HepG2 (cell line): ENCODE measurements at regions not wholly inside any gene's neighbourhood (a gene's known extent, or its start where the extent isn't known, plus 50 kb on each side); places are given as distances from the start of the nearest gene placed in this dataset.

Source experiments
- ATAC-seq: fragments of 200-7000 bp; cut with Tn5 transposase; 3 replicates; pipeline ENCODE4 v1.9.1; 2020; ENCODE audit warnings: mild to moderate bottlenecking, moderate library complexity
- BruUV-seq: library from RNA; stranded (reverse); fragments of 400-500 nt; replicated peaks from 2 replicates; lab custom pipeline; 2021; lab: Mats Ljungman, UMichigan
- CTCF ChIA-PET: fragments of 300-600 bp; formaldehyde crosslinking; extraction: SDS; loops from one replicate; lab custom pipeline; 2021; ENCODE audit warnings: low total read pairs, inconsistent platforms, low intra/inter-chr PET ratio; lab: Yijun Ruan, JAX
- POLR2A ChIA-PET: fragments of 350-600 bp; sonication (Branson Sonifier 250); formaldehyde crosslinking; loops from one replicate; lab custom pipeline; 2020; ENCODE audit warnings: antibody characterized with exemption, inconsistent platforms; lab: Yijun Ruan, JAX
- DNase-seq: peaks from one replicate; pipeline ENCODE4 v3.0.0-alpha.2; 2015; ENCODE audit warnings: low spot score
- FAIRE-seq: peaks from 3 replicates; lab custom pipeline; 2011; peaks lifted over from hg19 to GRCh38; lab: Jason Lieb, UNC
- H2AFZ ChIP-seq: one replicate; pipeline ENCODE4 v1.6.1; 2011; ENCODE audit warnings: low read length, inconsistent platforms
- H3K27ac ChIP-seq: fragments of 300-600 bp; 3 replicates; pipeline ENCODE4 v1.8.0; 2011; ENCODE audit warnings: mixed run types, mild to moderate bottlenecking, mixed read lengths, low read length, inconsistent platforms; ENCODE audit not compliant: insufficient read depth; ENCODE audit errors: extremely low read length
- H3K27me3 ChIP-seq, 2 experiments: fragments of 200-600 bp in 1 of 2; 2 replicates in 1 of 2; 3 replicates in 1 of 2; pipeline versions ENCODE4 v1.6.0 to v1.8.0; 2011; ENCODE audit warnings: low read length in 2 of 2, mild to moderate bottlenecking in 2 of 2, moderate library complexity in 2 of 2, inconsistent platforms in 1 of 2; ENCODE audit not compliant: insufficient read depth in 2 of 2, control insufficient read depth in 1 of 2
- H3K36me3 ChIP-seq, 2 experiments: fragments of 200-600 bp in 1 of 2; replicated peaks in 1 of 2; 2 replicates in 1 of 2; 3 replicates in 1 of 2; pipeline versions ENCODE4 v1.5.1 to v1.8.0; 2011; ENCODE audit warnings: low read length in 2 of 2, inconsistent platforms in 1 of 2; ENCODE audit not compliant: insufficient read depth in 2 of 2, control insufficient read depth in 1 of 2
- H3K4me1 ChIP-seq: 2 replicates; pipeline ENCODE4 v1.5.1; 2012; ENCODE audit warnings: low read length, inconsistent platforms; ENCODE audit not compliant: insufficient read depth
- H3K4me2 ChIP-seq: 2 replicates; pipeline ENCODE4 v1.6.0; 2011; ENCODE audit warnings: low read depth, low read length, inconsistent platforms
- H3K4me3 ChIP-seq, 3 experiments: fragments of 200-600 bp in 1 of 3; sonication (generic), shearing (Covaris generic) in 1 of 3; replicated peaks in 1 of 3; 2 replicates each; pipeline ENCODE4 v1.5.1; 2011 to 2016; ENCODE audit warnings: low read length in 3 of 3, inconsistent platforms in 2 of 3, low read depth in 2 of 3, mild to moderate bottlenecking in 2 of 3, control low read depth in 1 of 3, mixed read lengths in 1 of 3; ENCODE audit not compliant: insufficient read depth in 1 of 3
- H3K79me2 ChIP-seq: one replicate; pipeline ENCODE4 v1.6.1; 2011; ENCODE audit warnings: low read length, inconsistent platforms; ENCODE audit not compliant: insufficient read depth
- H3K9ac ChIP-seq: 2 replicates; pipeline ENCODE4 v1.6.0; 2011; ENCODE audit warnings: mild to moderate bottlenecking, low read depth, low read length, inconsistent platforms; ENCODE audit not compliant: insufficient read depth
- H3K9me3 ChIP-seq: 2 replicates; pipeline ENCODE4 v1.5.1; 2012; ENCODE audit warnings: mild to moderate bottlenecking, low read length
- H4K20me1 ChIP-seq: 2 replicates; pipeline ENCODE4 v1.6.0; 2011; ENCODE audit warnings: inconsistent platforms, mild to moderate bottlenecking, low read length, moderate library complexity; ENCODE audit not compliant: insufficient read depth
- CHCHD3 ChIP-seq: sonication (generic); formaldehyde crosslinking; IDR thresholded peaks from 2 replicates; pipeline ENCODE4 v1.8.0; 2022; ENCODE audit warnings: mild to moderate bottlenecking, missing genetic modification reagents, moderate library complexity
- HOXA5 ChIP-seq: sonication (generic); formaldehyde crosslinking; IDR thresholded peaks from 2 replicates; pipeline ENCODE4 v1.4.0; 2020; ENCODE audit warnings: missing genetic modification reagents
- NCOA1 ChIP-seq: sonication (generic); formaldehyde crosslinking; IDR thresholded peaks from 2 replicates; pipeline ENCODE4 v1.9.0; 2021; ENCODE audit warnings: missing genetic modification reagents
- PHF5A ChIP-seq: IDR thresholded peaks from one replicate; pipeline ENCODE4 v1.6.1; 2018; ENCODE audit warnings: low read depth, missing genetic modification reagents; ENCODE audit not compliant: unreplicated experiment
- SMAD9 ChIP-seq: sonication (generic); formaldehyde crosslinking; IDR thresholded peaks from 2 replicates; pipeline ENCODE4 v1.5.1; 2020; ENCODE audit warnings: mild to moderate bottlenecking, missing genetic modification reagents
- SOX5 ChIP-seq: IDR thresholded peaks from 2 replicates; pipeline ENCODE4 v1.6.1; 2016; ENCODE audit warnings: borderline replicate concordance
- TBP ChIP-seq: sonication (generic); formaldehyde crosslinking; IDR thresholded peaks from 2 replicates; pipeline ENCODE4 v1.5.0; 2020; ENCODE audit warnings: missing genetic modification reagents
- ZNF598 ChIP-seq: sonication (generic); formaldehyde crosslinking; IDR thresholded peaks from 2 replicates; pipeline ENCODE4 v1.5.1; 2020; ENCODE audit warnings: mild to moderate bottlenecking, missing genetic modification reagents, borderline replicate concordance
- ZNF646 ChIP-seq: sonication (generic); formaldehyde crosslinking; IDR thresholded peaks from 2 replicates; pipeline ENCODE4 v1.9.0; 2021; ENCODE audit warnings: mild to moderate bottlenecking, missing genetic modification reagents
- ZNF674 ChIP-seq: sonication (generic); formaldehyde crosslinking; IDR thresholded peaks from 2 replicates; pipeline ENCODE4 v1.5.0; 2020; ENCODE audit warnings: low read depth, mild to moderate bottlenecking, missing genetic modification reagents
- ZNF746 ChIP-seq: sonication (generic); formaldehyde crosslinking; IDR thresholded peaks from 2 replicates; pipeline ENCODE4 v1.8.0; 2022; ENCODE audit warnings: mild to moderate bottlenecking, missing genetic modification reagents
- WGBS: methylation state at CpG from one replicate; pipeline ENCODE4 v1.1.6; 2017; ENCODE audit warnings: low lambda C conversion rate; 5-methylcytosine and 5-hydroxymethylcytosine counted together
- in situ Hi-C: cut with HindIII; loops from 2 replicates; pipeline ENCODE4 v1.10.0; 2017; ENCODE audit warnings: low pct_unique_long_range_greater_than_20kb; ENCODE audit not compliant: extremely low pct_ligation_motif_present
- intact Hi-C: fragments of 100-400 bp; cut with micrococcal nuclease; formaldehyde crosslinking; loops from one replicate; pipeline ENCODE4 v1.10.0; 2022; ENCODE audit not compliant: unreplicated experiment
- TF ChIP-seq, protein P1 (sequence below): sonication (generic); formaldehyde crosslinking; IDR thresholded peaks from 2 replicates; pipeline ENCODE4 v1.8.0; 2022; ENCODE audit warnings: mild to moderate bottlenecking, missing genetic modification reagents, moderate library complexity

GRCh38 chr14:45867046-45867894, 614.3 kb upstream of the MIS18BP1 start:
- Histone ChIP-seq H3K9me3 (peaks cover 37% of the 10 kb centered on the region), H3K36me3 (no peaks in the 10 kb centered on the region), H3K4me2 (no peak overlapping the region), H3K27ac (no peak overlapping the region), H3K9ac (no peak overlapping the region), H4K20me1 (no peaks in the 10 kb centered on the region), H2AFZ (no peak overlapping the region), H3K27me3 (no peaks in the 10 kb centered on the region), H3K4me3 (no peak overlapping the region), H3K4me1 (no peaks in the 10 kb centered on the region), H3K79me2 (no peaks in the 10 kb centered on the region)
- no peak for DNase-seq
- no TSS peak for BruUV-seq
- WGBS, result 0% methylated on average over 3 of the region's 3 CpGs
- FAIRE-seq, result no peak
- intact Hi-C loops (no loop called here), in situ Hi-C loops (no loop called here)
- no peak for TF ChIP-seq NCOA1 (CRISPR knock-in tag)
- TF ChIP-seq PHF5A (CRISPR knock-in tag), result no peak
- no peak for TF ChIP-seq TBP (CRISPR knock-in tag)
- no peak for TF ChIP-seq ZNF598
- TF ChIP-seq, protein P1, sequence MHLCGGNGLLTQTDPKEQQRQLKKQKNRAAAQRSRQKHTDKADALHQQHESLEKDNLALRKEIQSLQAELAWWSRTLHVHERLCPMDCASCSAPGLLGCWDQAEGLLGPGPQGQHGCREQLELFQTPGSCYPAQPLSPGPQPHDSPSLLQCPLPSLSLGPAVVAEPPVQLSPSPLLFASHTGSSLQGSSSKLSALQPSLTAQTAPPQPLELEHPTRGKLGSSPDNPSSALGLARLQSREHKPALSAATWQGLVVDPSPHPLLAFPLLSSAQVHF (CRISPR knock-in tag), result no peak
- no peak for TF ChIP-seq ZNF674 (CRISPR knock-in tag)
- TF ChIP-seq HOXA5, result no peak
- TF ChIP-seq ZNF746 (CRISPR knock-in tag), result no peak
- TF ChIP-seq SOX5 (CRISPR knock-in tag), result no peak
- TF ChIP-seq CHCHD3, result no peak
- TF ChIP-seq SMAD9 (CRISPR knock-in tag), result no peak
- no peak for TF ChIP-seq ZNF646 (CRISPR knock-in tag)
- no peak for ATAC-seq
- ChIA-PET CTCF (no interaction called here), POLR2A (no interaction called here)
